Parathyroid adenoma (tissue), 2 donors: ENCODE measurements at regions not wholly inside any gene's neighbourhood (a gene's known extent, or its start where the extent isn't known, plus 50 kb on each side); places are given as distances from the start of the nearest gene placed in this dataset.

Experiments
- H2AFZ ChIP-seq: fragments of 300-600 bp; sonication (generic); one replicate; pipeline ENCODE4 v1.7.0; 2017; ENCODE audit warnings: antibody characterized with exemption, mild to moderate bottlenecking
- H3K27ac ChIP-seq: fragments of 300-600 bp; sonication (generic); one replicate; pipeline ENCODE4 v1.7.0; 2017
- H3K27me3 ChIP-seq: fragments of 300-600 bp; sonication (generic); one replicate; pipeline ENCODE4 v1.7.0; 2017; ENCODE audit warnings: low read length; ENCODE audit not compliant: control insufficient read depth, insufficient read depth
- H3K36me3 ChIP-seq: fragments of 300-600 bp; sonication (generic); one replicate; pipeline ENCODE4 v1.7.0; 2017; ENCODE audit warnings: low read length; ENCODE audit not compliant: control insufficient read depth, insufficient read depth
- H3K4me1 ChIP-seq: fragments of 300-600 bp; sonication (generic); one replicate; pipeline ENCODE4 v1.7.0; 2017; ENCODE audit warnings: control low read depth
- H3K4me2 ChIP-seq: fragments of 300-600 bp; sonication (generic); one replicate; pipeline ENCODE4 v1.7.0; 2017; ENCODE audit warnings: low read length
- H3K4me3 ChIP-seq: fragments of 300-600 bp; sonication (generic); one replicate; pipeline ENCODE4 v1.7.0; 2017; ENCODE audit warnings: low read depth, low read length
- H3K79me2 ChIP-seq: fragments of 300-600 bp; sonication (generic); one replicate; pipeline ENCODE4 v1.7.0; 2017; ENCODE audit warnings: control low read depth
- H3K9ac ChIP-seq: fragments of 300-600 bp; sonication (generic); one replicate; pipeline ENCODE4 v1.7.0; 2017; ENCODE audit warnings: mild to moderate bottlenecking
- H3K9me3 ChIP-seq: fragments of 300-600 bp; sonication (generic); one replicate; pipeline ENCODE4 v1.7.0; 2017; ENCODE audit warnings: low read length; ENCODE audit not compliant: control insufficient read depth
- TF ChIP-seq, protein P1 (sequence below): fragments of 300-600 bp; sonication (generic); IDR thresholded peaks from one replicate; pipeline ENCODE4 v1.7.0; 2017; ENCODE audit warnings: antibody characterized with exemption, mild to moderate bottlenecking
- donor health status: primary hyperparathyroidism.

DNA sequence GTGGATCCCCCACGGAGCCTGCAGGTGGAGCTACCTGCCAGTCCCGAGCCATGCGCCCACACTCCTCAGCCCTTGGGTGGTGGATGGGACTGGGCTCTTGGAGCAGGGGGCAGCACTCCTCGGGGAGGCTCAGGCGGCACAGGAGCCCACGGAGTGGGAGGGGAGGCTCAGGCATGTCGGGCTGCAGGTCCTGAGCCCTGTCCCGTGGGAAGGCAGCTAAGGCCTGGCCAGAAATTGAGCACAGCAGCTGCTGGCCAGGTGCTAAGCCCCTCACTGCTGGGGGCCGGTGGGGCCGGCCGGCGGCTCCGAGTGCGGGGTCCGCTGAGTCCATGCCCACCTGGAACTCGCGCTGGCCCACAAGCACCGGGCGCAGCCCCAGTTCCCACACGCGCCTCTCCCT, 91.7 kb upstream of the ACVR1 start:
- no peaks in the 10 kb centered on the region for H3K36me3 ChIP-seq
- H3K4me1 ChIP-seq, result no peaks in the 10 kb centered on the region
- no peaks in the 10 kb centered on the region for H3K9me3 ChIP-seq
- no peak overlapping the region for H3K4me2 ChIP-seq
- no peak overlapping the region for H2AFZ ChIP-seq
- H3K27me3 ChIP-seq, result no peaks in the 10 kb centered on the region
- no peaks in the 10 kb centered on the region for H3K79me2 ChIP-seq
- H3K9ac ChIP-seq, result no peak overlapping the region
- no peak overlapping the region for H3K4me3 ChIP-seq
- TF ChIP-seq, protein P1, sequence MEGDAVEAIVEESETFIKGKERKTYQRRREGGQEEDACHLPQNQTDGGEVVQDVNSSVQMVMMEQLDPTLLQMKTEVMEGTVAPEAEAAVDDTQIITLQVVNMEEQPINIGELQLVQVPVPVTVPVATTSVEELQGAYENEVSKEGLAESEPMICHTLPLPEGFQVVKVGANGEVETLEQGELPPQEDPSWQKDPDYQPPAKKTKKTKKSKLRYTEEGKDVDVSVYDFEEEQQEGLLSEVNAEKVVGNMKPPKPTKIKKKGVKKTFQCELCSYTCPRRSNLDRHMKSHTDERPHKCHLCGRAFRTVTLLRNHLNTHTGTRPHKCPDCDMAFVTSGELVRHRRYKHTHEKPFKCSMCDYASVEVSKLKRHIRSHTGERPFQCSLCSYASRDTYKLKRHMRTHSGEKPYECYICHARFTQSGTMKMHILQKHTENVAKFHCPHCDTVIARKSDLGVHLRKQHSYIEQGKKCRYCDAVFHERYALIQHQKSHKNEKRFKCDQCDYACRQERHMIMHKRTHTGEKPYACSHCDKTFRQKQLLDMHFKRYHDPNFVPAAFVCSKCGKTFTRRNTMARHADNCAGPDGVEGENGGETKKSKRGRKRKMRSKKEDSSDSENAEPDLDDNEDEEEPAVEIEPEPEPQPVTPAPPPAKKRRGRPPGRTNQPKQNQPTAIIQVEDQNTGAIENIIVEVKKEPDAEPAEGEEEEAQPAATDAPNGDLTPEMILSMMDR, result no peak
- H3K27ac ChIP-seq, result no peak overlapping the region

DNA sequence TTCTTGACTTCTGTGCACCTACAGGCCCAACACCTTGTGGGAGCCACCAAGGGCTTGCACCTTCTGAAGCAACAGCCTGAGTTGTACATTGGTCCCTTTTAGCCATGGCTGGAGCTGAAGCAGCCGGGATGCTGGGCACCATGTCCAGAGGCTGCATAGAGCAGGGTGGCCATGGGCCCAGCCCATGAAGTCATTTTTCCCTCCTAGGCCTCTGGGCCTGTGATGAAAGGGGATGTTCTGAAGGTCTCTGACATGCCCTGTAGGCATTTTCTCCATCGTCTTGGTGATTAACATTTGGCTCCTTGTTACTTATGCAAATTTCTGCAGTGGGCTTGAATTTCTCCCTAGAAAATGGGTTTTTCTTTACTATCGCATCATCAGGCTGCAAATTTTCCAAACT, 83.1 kb upstream of the ACVR1 start:
- Histone ChIP-seq H3K4me2 (no peak overlapping the region), H3K4me1 (no peaks in the 10 kb centered on the region), H3K9ac (no peak overlapping the region), H3K4me3 (no peak overlapping the region), H3K27ac (no peak overlapping the region), H3K9me3 (no peaks in the 10 kb centered on the region), H2AFZ (no peak overlapping the region), H3K36me3 (no peaks in the 10 kb centered on the region), H3K79me2 (no peaks in the 10 kb centered on the region), H3K27me3 (no peaks in the 10 kb centered on the region)
- TF ChIP-seq, protein P1, result no peak

DNA sequence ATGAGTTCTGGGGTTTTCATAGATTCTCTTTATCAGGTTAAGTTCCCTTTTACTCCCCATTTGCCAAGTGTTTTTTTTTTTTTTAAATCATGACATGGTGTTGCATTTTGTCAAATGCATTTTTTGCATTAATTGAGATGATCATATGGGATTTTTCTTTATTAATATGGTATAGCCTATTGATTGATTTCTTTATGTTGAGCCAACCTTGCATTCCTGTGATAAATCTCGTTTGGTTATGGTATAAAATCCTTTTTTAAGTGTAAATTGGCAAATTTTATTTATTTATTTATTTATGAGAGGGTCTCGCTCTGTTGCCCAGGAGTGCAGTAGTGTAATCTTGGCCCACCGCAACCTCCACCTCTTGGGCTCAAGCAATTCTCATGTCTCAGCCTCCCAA, 81.5 kb upstream of the ACVR1 start:
- H3K9ac ChIP-seq, result no peak overlapping the region
- no peaks in the 10 kb centered on the region for H3K4me1 ChIP-seq
- H3K27ac ChIP-seq, result no peak overlapping the region
- no peaks in the 10 kb centered on the region for H3K36me3 ChIP-seq
- no peak overlapping the region for H3K4me2 ChIP-seq
- no peak overlapping the region for H2AFZ ChIP-seq
- no peaks in the 10 kb centered on the region for H3K79me2 ChIP-seq
- TF ChIP-seq, protein P1, result no peak
- no peak overlapping the region for H3K4me3 ChIP-seq
- H3K27me3 ChIP-seq, result no peaks in the 10 kb centered on the region
- H3K9me3 ChIP-seq, result no peaks in the 10 kb centered on the region

GRCh38 chr2:157952558-157952957, 76.4 kb upstream of the ACVR1 start:
- H3K27me3 ChIP-seq, result no peaks in the 10 kb centered on the region
- H3K9me3 ChIP-seq, result no peaks in the 10 kb centered on the region
- no peak overlapping the region for H3K4me3 ChIP-seq
- no peaks in the 10 kb centered on the region for H3K79me2 ChIP-seq
- H3K4me2 ChIP-seq, result no peak overlapping the region
- no peak overlapping the region for H3K9ac ChIP-seq
- H3K27ac ChIP-seq, result no peak overlapping the region
- no peak overlapping the region for H2AFZ ChIP-seq
- TF ChIP-seq, protein P1, result no peak
- no peaks in the 10 kb centered on the region for H3K4me1 ChIP-seq
- no peaks in the 10 kb centered on the region for H3K36me3 ChIP-seq

DNA sequence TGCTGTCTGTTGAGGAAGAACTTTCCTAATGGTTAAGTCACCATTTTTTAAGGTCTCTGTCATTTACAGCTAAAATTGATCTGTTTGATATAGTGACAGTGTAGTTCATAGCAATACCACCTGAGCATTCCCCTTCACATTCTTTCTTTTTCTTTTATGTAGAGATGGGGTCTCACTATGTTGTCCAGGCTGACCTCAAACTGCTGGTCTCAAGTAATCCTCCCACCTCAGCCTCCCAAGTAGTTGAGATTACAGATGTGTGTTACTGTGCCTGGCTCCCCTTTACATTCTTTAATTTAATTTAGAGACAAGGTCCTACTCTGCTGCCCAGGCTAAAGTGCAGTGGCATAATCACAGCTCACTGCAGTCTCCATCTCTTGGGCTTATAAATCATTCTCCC, 72.7 kb upstream of the ACVR1 start:
- TF ChIP-seq, protein P1, result no peak
- Histone ChIP-seq H3K9me3 (no peaks in the 10 kb centered on the region), H3K4me2 (no peak overlapping the region), H3K9ac (no peak overlapping the region), H3K27ac (no peak overlapping the region), H3K4me3 (no peak overlapping the region), H3K27me3 (no peaks in the 10 kb centered on the region), H3K79me2 (no peaks in the 10 kb centered on the region), H3K36me3 (no peaks in the 10 kb centered on the region), H3K4me1 (no peaks in the 10 kb centered on the region), H2AFZ (no peak overlapping the region)
